Liver (tissue), 8 donors: ENCODE measurements at regions not wholly inside any gene's neighbourhood (a gene's known extent, or its start where the extent isn't known, plus 50 kb on each side); places are given as distances from the start of the nearest gene placed in this dataset.

ENCODE experiments used
- DNase-seq: peaks from one replicate; pipeline ENCODE4 v3.0.0-alpha.2; 2017; ENCODE audit warnings: low spot score
- H3K27ac ChIP-seq, 2 donors: one replicate each; pipeline ENCODE4 v1.7.0; 2013; ENCODE audit warnings: inconsistent platforms in 2 of 2, low read length in 2 of 2, control low read depth in 1 of 2, low read depth in 1 of 2, mild to moderate bottlenecking in 1 of 2
- H3K27me3 ChIP-seq, 4 donors: one replicate each; pipeline versions ENCODE4 v1.6.1 to v1.7.0; 2013; ENCODE audit warnings: low read length in 3 of 4, inconsistent platforms in 1 of 4, mild to moderate bottlenecking in 1 of 4, moderate library complexity in 1 of 4; ENCODE audit not compliant: control insufficient read depth in 4 of 4, insufficient read depth in 4 of 4
- H3K36me3 ChIP-seq, 4 donors: one replicate each; pipeline versions ENCODE4 v1.6.1 to v1.7.0; 2013; ENCODE audit warnings: low read length in 3 of 4, mild to moderate bottlenecking in 3 of 4, low read depth in 1 of 4, moderate library complexity in 1 of 4; ENCODE audit not compliant: control insufficient read depth in 4 of 4, insufficient read depth in 3 of 4
- H3K4me1 ChIP-seq, 4 donors: one replicate each; pipeline versions ENCODE4 v1.6.1 to v1.7.0; 2013; ENCODE audit warnings: low read length in 3 of 4, mild to moderate bottlenecking in 3 of 4, moderate library complexity in 1 of 4; ENCODE audit not compliant: control insufficient read depth in 4 of 4, insufficient read depth in 4 of 4
- H3K4me3 ChIP-seq, 3 donors: one replicate each; pipeline versions ENCODE4 v1.6.1 to v1.7.0; 2013; ENCODE audit warnings: low read length in 3 of 3, control low read depth in 1 of 3, low read depth in 1 of 3, mild to moderate bottlenecking in 1 of 3
- H3K9ac ChIP-seq, 2 donors: one replicate each; pipeline ENCODE4 v1.7.0; 2013; ENCODE audit warnings: low read length in 2 of 2, mild to moderate bottlenecking in 2 of 2, moderate library complexity in 2 of 2, control low read depth in 1 of 2, low read depth in 1 of 2
- H3K9me3 ChIP-seq, 4 donors: one replicate each; pipeline versions ENCODE4 v1.6.1 to v1.7.0; 2013; ENCODE audit warnings: low read length in 3 of 4; ENCODE audit not compliant: control insufficient read depth in 4 of 4
- ATF3 ChIP-seq: IDR thresholded peaks from 2 replicates; pipeline ENCODE4 v1.6.1; 2016; ENCODE audit warnings: antibody characterized with exemption
- CTCF ChIP-seq: fragments of 150-350 bp; IDR thresholded peaks from 2 replicates; pipeline ENCODE4 v1.5.1; 2017; ENCODE audit warnings: improper control_type of control experiment, low read depth, low read length; ENCODE audit not compliant: missing input control
- FOXA1 ChIP-seq: IDR thresholded peaks from 2 replicates; pipeline ENCODE4 v1.6.1; 2016; ENCODE audit warnings: antibody characterized with exemption
- FOXA2 ChIP-seq: IDR thresholded peaks from 2 replicates; pipeline ENCODE4 v1.6.1; 2016; ENCODE audit warnings: antibody characterized with exemption
- GABPA ChIP-seq, 2 donors: IDR thresholded peaks in 1 of 2; conservative IDR thresholded peaks in 1 of 2; 2 replicates each; pipeline ENCODE4 v1.6.1; 2016; ENCODE audit warnings: antibody characterized with exemption in 2 of 2, mild to moderate bottlenecking in 1 of 2, moderate library complexity in 1 of 2
- HNF4A ChIP-seq, 2 donors: conservative IDR thresholded peaks; 2 replicates each; pipeline ENCODE4 v1.6.1; 2016; ENCODE audit warnings: antibody characterized with exemption in 2 of 2, mild to moderate bottlenecking in 2 of 2
- HNF4G ChIP-seq: IDR thresholded peaks from 2 replicates; pipeline ENCODE4 v1.6.1; 2016; ENCODE audit warnings: antibody characterized with exemption
- JUND ChIP-seq, 2 donors: IDR thresholded peaks; 2 replicates each; pipeline ENCODE4 v1.6.1; 2016; ENCODE audit warnings: antibody characterized with exemption in 2 of 2
- MAX ChIP-seq: IDR thresholded peaks from 2 replicates; pipeline ENCODE4 v1.6.1; 2016; ENCODE audit warnings: antibody characterized with exemption
- NR2F2 ChIP-seq: IDR thresholded peaks from 2 replicates; pipeline ENCODE4 v1.6.1; 2016; ENCODE audit warnings: antibody characterized with exemption
- REST ChIP-seq: IDR thresholded peaks from 2 replicates; pipeline ENCODE4 v1.6.1; 2016; ENCODE audit warnings: antibody characterized with exemption, mild to moderate bottlenecking
- RXRA ChIP-seq, 2 donors: IDR thresholded peaks; 2 replicates each; pipeline ENCODE4 v1.6.1; 2017 to 2018; ENCODE audit warnings: antibody characterized with exemption in 2 of 2, mild to moderate bottlenecking in 1 of 2
- SP1 ChIP-seq: IDR thresholded peaks from 2 replicates; pipeline ENCODE4 v1.6.1; 2018; ENCODE audit warnings: antibody characterized with exemption, mild to moderate bottlenecking
- TAF1 ChIP-seq: conservative IDR thresholded peaks from 2 replicates; pipeline ENCODE4 v1.6.1; 2016; ENCODE audit warnings: antibody characterized with exemption, mild to moderate bottlenecking
- YY1 ChIP-seq: IDR thresholded peaks from 2 replicates; pipeline ENCODE4 v1.6.1; 2016; ENCODE audit warnings: antibody characterized with exemption, mild to moderate bottlenecking
- WGBS: extraction: QIAGEN DNeasy Blood & Tissue Kit; methylation state at CpG from one replicate; pipeline ENCODE4 v1.1.7; 2013; 5-methylcytosine and 5-hydroxymethylcytosine counted together
- donor health status: healthy.
- donor health status: healthy.
- donor health status: healthy.
- donor health status: healthy.
- donor health status: healthy.

GRCh38 chr11:101729406-101730078 is 145.7 kb upstream of the TRPC6 start (continued):
- TF ChIP-seq GABPA (IDR thresholded peaks at IDR 0.05 in 1 of 2, conservative IDR thresholded peaks at IDR 0.05 in 1 of 2) (no peak), FOXA1 (no peak)

- H3K4me3 ChIP-seq: no peak overlapping the region
- H3K4me1 ChIP-seq: no peaks in the 10 kb centered on the region
Observed at GRCh38 chr11:101727451-101727850, 143.6 kb upstream of the TRPC6 start.

More at GRCh38 chr11:101727451-101727850, 143.6 kb upstream of the TRPC6 start:
- 56% methylated on average over 3 of the region's 3 CpGs for WGBS
- Histone ChIP-seq H3K27ac (no peak overlapping the region), H3K9me3 (no peaks in the 10 kb centered on the region), H3K9ac (no peak overlapping the region), H3K36me3 (no peaks in the 10 kb centered on the region), H3K27me3 (no peaks in the 10 kb centered on the region)
- TF ChIP-seq YY1: no peak
- no peak for TF ChIP-seq TAF1
- TF ChIP-seq FOXA2: no peak
- no peak for TF ChIP-seq HNF4A (conservative IDR thresholded peaks at IDR 0.05)
- no peak for TF ChIP-seq ATF3
- TF ChIP-seq MAX: no peak
- TF ChIP-seq GABPA (IDR thresholded peaks at IDR 0.05 in 1 of 2, conservative IDR thresholded peaks at IDR 0.05 in 1 of 2): no peak
- no peak for TF ChIP-seq REST
- no peak for TF ChIP-seq JUND (IDR thresholded peaks at IDR 0.05)
- no peak for TF ChIP-seq CTCF
- TF ChIP-seq RXRA (IDR thresholded peaks at IDR 0.05): no peak
- no peak for TF ChIP-seq NR2F2
- no peak for TF ChIP-seq SP1
- no peak for TF ChIP-seq FOXA1
- TF ChIP-seq HNF4G: no peak
- no peak for DNase-seq
